H1 (cell line): ENCODE measurements at regions not wholly inside any gene's neighbourhood (a gene's known extent, or its start where the extent isn't known, plus 50 kb on each side); places are given as distances from the start of the nearest gene placed in this dataset.

Experiments used
- CHD1 ChIP-seq: IDR thresholded peaks from 2 replicates; pipeline ENCODE4 v1.6.1; 2012; ENCODE audit warnings: low read depth, low read length, improper control_type of control experiment
- MAFK ChIP-seq: IDR thresholded peaks from 2 replicates; pipeline ENCODE4 v1.6.1; 2012; ENCODE audit warnings: low read depth, mild to moderate bottlenecking, improper control_type of control experiment, low read length
- TCF12 ChIP-seq: IDR thresholded peaks from 2 replicates; pipeline ENCODE4 v1.6.1; 2011; ENCODE audit warnings: low read depth, mild to moderate bottlenecking, low read length

GRCh38 chr18:27728659-27729058, 448.3 kb downstream of the CDH2 start (continued):
- TF ChIP-seq CHD1 (no peak), MAFK (no peak), TCF12 (no peak)
- TF ChIP-seq, all 59 proteins: peak for 0
